DND-41 (cell line): ENCODE measurements at regions not wholly inside any gene's neighbourhood (a gene's known extent, or its start where the extent isn't known, plus 50 kb on each side); places are given as distances from the start of the nearest gene placed in this dataset.

ENCODE experiments used
- EZH2 ChIP-seq: IDR thresholded peaks from 3 replicates; pipeline ENCODE4 v1.6.1; 2012; ENCODE audit warnings: borderline replicate concordance, low read depth, mild to moderate bottlenecking, moderate library complexity, low read length, inconsistent platforms; ENCODE audit not compliant: severe bottlenecking
- TF ChIP-seq, protein P1 (sequence below): IDR thresholded peaks from 2 replicates; pipeline ENCODE4 v1.5.1; 2012; ENCODE audit warnings: borderline replicate concordance, low read length, moderate library complexity, mild to moderate bottlenecking; ENCODE audit not compliant: poor library complexity, severe bottlenecking; ENCODE audit errors: extremely low read depth

DNA sequence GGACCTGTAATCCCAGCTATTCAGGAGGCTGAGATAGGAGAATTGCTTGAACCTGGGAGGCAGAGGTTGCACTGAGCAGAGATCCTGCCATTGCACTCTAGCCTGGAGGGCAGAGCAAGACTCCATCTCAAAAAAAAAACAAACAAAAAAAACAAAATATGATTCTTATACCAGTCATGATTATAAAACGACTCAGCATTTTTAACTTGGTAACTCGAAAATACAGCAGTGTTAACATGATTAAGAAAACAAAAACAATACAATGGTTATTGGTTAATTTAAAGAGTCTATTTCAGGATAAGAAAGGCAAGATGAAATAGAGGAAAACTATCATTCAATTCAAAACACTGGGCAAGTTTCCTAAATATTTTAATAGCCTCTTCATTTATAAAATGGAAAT lies 865.3 kb downstream of the PCDH7 start:
- TF ChIP-seq, protein P1, sequence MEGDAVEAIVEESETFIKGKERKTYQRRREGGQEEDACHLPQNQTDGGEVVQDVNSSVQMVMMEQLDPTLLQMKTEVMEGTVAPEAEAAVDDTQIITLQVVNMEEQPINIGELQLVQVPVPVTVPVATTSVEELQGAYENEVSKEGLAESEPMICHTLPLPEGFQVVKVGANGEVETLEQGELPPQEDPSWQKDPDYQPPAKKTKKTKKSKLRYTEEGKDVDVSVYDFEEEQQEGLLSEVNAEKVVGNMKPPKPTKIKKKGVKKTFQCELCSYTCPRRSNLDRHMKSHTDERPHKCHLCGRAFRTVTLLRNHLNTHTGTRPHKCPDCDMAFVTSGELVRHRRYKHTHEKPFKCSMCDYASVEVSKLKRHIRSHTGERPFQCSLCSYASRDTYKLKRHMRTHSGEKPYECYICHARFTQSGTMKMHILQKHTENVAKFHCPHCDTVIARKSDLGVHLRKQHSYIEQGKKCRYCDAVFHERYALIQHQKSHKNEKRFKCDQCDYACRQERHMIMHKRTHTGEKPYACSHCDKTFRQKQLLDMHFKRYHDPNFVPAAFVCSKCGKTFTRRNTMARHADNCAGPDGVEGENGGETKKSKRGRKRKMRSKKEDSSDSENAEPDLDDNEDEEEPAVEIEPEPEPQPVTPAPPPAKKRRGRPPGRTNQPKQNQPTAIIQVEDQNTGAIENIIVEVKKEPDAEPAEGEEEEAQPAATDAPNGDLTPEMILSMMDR: no peak
- TF ChIP-seq EZH2: no peak
